ENCODE measurements at regions not wholly inside any gene's neighbourhood (a gene's known extent, or its start where the extent isn't known, plus 50 kb on each side); places are given as distances from the start of the nearest gene placed in this dataset.

DNA sequence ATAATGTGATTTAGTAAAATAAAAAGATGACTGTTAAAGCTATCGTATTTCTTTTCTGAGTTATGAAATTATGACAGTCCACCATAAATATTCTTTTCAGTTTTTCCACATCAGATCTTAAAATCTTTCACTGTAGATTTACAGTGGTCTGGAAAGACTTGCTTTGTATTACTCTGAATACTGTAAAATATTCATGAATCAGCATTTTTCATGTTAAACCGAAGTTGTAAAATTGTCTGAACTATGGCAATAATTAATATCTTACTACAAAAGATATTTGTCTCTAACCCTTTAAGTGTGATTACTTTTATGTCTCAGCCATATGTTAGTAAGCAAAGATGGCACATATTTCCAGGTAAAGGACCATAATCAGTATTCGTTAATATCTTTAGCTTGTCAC lies 1397.2 kb upstream of the PCDH9 start:
- Histone ChIP-seq H3K9me2 (replicated peaks; ENCODE audit: insufficient read depth, low read length) (no peaks in the 10 kb centered on the region), H3K79me2 (ENCODE audit: insufficient read depth, low read length) (no peaks in the 10 kb centered on the region), H3K9ac (ENCODE audit: low read length) (no peak overlapping the region), H4K20me1 (ENCODE audit: low read depth, low read length) (no peaks in the 10 kb centered on the region), H3K4me2 (ENCODE audit: low read depth, low read length, poor library complexity, severe bottlenecking) (no peak overlapping the region), H3K27me3 (ENCODE audit: low read length) (no peaks in the 10 kb centered on the region), H3K36me3 (ENCODE audit: low read length) (no peaks in the 10 kb centered on the region), H2AFZ (ENCODE audit: low read depth, low read length, severe bottlenecking) (no peak overlapping the region), H3K4me3 (ENCODE audit: insufficient read depth, low read length, poor library complexity, severe bottlenecking) (no peak overlapping the region), H3F3A (ENCODE audit: insufficient read depth) (no peaks in the 10 kb centered on the region), H3K27ac (ENCODE audit: low read depth, low read length) (no peak overlapping the region), H3K9me3 (ENCODE audit: insufficient read depth, low read length) (no peaks in the 10 kb centered on the region)
- TF ChIP-seq, protein P1, sequence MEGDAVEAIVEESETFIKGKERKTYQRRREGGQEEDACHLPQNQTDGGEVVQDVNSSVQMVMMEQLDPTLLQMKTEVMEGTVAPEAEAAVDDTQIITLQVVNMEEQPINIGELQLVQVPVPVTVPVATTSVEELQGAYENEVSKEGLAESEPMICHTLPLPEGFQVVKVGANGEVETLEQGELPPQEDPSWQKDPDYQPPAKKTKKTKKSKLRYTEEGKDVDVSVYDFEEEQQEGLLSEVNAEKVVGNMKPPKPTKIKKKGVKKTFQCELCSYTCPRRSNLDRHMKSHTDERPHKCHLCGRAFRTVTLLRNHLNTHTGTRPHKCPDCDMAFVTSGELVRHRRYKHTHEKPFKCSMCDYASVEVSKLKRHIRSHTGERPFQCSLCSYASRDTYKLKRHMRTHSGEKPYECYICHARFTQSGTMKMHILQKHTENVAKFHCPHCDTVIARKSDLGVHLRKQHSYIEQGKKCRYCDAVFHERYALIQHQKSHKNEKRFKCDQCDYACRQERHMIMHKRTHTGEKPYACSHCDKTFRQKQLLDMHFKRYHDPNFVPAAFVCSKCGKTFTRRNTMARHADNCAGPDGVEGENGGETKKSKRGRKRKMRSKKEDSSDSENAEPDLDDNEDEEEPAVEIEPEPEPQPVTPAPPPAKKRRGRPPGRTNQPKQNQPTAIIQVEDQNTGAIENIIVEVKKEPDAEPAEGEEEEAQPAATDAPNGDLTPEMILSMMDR (IDR thresholded peaks at IDR 0.05; ENCODE audit: insufficient read depth, low read length, poor library complexity, severe bottlenecking) = no peak
- TF ChIP-seq EZH2phosphoT487 (conservative IDR thresholded peaks at IDR 0.05; ENCODE audit: low read length) = no peak

DNA sequence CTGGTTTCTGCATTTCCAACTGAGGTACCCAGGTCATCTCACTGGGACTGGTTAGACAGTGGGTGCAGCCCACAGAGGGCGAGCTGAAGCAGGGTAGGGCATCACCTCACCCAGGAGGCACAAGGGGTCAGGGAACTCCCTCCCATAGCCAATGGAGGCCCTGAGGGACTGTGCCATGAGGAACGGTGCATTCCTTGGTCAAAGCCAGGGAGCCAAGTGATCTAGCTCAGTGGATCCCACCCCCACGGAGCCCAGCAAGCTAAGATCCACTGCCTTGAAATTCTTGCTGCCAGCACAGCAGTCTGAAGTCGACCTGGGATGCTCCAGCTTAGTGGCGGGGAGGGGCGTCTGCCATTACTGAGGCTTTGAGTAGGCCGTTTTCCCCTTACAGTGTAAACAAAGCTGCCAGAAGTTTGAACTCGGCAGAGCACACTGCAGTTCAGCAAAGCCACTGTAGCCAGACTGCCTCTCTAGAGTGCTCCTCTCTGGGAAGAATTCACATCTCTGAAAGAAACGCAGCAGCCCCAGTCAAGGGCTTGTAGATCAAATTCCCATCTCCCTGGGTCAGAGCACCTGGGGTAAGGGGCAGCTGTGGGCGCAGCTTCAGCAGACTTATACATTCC lies 1386.6 kb upstream of the PCDH9 start:
- Histone ChIP-seq H3K9me3 (ENCODE audit: insufficient read depth, low read length) (no peaks in the 10 kb centered on the region), H3K27me3 (ENCODE audit: low read length) (no peaks in the 10 kb centered on the region), H3K27ac (ENCODE audit: low read depth, low read length) (no peak overlapping the region), H3K4me2 (ENCODE audit: low read depth, low read length, poor library complexity, severe bottlenecking) (no peak overlapping the region), H3K4me3 (ENCODE audit: insufficient read depth, low read length, poor library complexity, severe bottlenecking) (no peak overlapping the region), H2AFZ (ENCODE audit: low read depth, low read length, severe bottlenecking) (no peak overlapping the region), H3F3A (ENCODE audit: insufficient read depth) (no peaks in the 10 kb centered on the region), H3K9ac (ENCODE audit: low read length) (no peak overlapping the region), H3K36me3 (ENCODE audit: low read length) (no peaks in the 10 kb centered on the region), H3K79me2 (ENCODE audit: insufficient read depth, low read length) (no peaks in the 10 kb centered on the region), H4K20me1 (ENCODE audit: low read depth, low read length) (no peaks in the 10 kb centered on the region), H3K9me2 (replicated peaks; ENCODE audit: insufficient read depth, low read length) (no peaks in the 10 kb centered on the region)
- no peak for TF ChIP-seq EZH2phosphoT487 (conservative IDR thresholded peaks at IDR 0.05; ENCODE audit: low read length)
- TF ChIP-seq, protein P1 (IDR thresholded peaks at IDR 0.05; ENCODE audit: insufficient read depth, low read length, poor library complexity, severe bottlenecking) = no peak

DNA sequence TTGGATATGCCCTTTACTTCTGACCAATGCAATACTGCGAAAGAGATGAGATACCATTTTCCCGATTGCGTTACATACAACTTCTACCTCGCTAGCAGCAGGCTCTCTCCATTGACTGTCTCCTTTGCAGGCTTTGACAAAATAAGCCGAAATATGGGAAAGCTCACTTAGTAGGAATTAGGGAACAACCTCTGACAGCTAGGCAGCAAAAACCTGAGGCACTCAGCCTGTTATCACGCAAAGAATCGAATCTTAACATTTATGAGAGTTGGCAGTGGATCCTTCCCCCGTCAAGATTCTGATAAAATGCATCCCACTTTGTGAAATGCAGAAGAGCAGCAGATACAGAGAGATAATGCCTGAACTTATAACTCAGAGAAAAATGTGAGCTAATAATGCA lies 1379.5 kb upstream of the PCDH9 start:
- Histone ChIP-seq H3F3A (ENCODE audit: insufficient read depth) (no peaks in the 10 kb centered on the region), H4K20me1 (ENCODE audit: low read depth, low read length) (no peaks in the 10 kb centered on the region), H3K36me3 (ENCODE audit: low read length) (0 out of 2 replicates have a peak, but pooled peaks cover 1% of the 10 kb centered on the region), H3K27ac (ENCODE audit: low read depth, low read length) (no peak overlapping the region), H3K9ac (ENCODE audit: low read length) (no peak overlapping the region), H3K9me2 (replicated peaks; ENCODE audit: insufficient read depth, low read length) (no peaks in the 10 kb centered on the region), H3K4me3 (ENCODE audit: insufficient read depth, low read length, poor library complexity, severe bottlenecking) (no peak overlapping the region), H3K79me2 (ENCODE audit: insufficient read depth, low read length) (no peaks in the 10 kb centered on the region), H3K9me3 (ENCODE audit: insufficient read depth, low read length) (peaks cover 8% of the 10 kb centered on the region; the same call in 1 of the 2 replicates), H3K27me3 (ENCODE audit: low read length) (no peaks in the 10 kb centered on the region), H3K4me2 (ENCODE audit: low read depth, low read length, poor library complexity, severe bottlenecking) (no peak overlapping the region), H2AFZ (ENCODE audit: low read depth, low read length, severe bottlenecking) (peak overlapping the region; percentile 71)
- TF ChIP-seq, protein P1 (IDR thresholded peaks at IDR 0.05; ENCODE audit: insufficient read depth, low read length, poor library complexity, severe bottlenecking) = no peak
- no peak for TF ChIP-seq EZH2phosphoT487 (conservative IDR thresholded peaks at IDR 0.05; ENCODE audit: low read length)
